Cerebellar cortex (tissue), 1 donor: ENCODE measurements at regions not wholly inside any gene's neighbourhood (a gene's known extent, or its start where the extent isn't known, plus 50 kb on each side); places are given as distances from the start of the nearest gene placed in this dataset.
A peak's percentile ranks its signal among the peaks of the same experiment; 100 is the strongest.
"Not testable (repeated sequence)": the region's sequence is repeated elsewhere in the genome, so short reads cannot be mapped to it uniquely, and the experiment has no call there.

Source experiments
- DNase-seq: peaks from one replicate; pipeline ENCODE4 v3.0.0-alpha.2; 2015; ENCODE audit warnings: low spot score

GRCh38 chr11:38721586-38722315 is 2123.7 kb upstream of the RAG2 start:
- DNase-seq: no peak

GRCh38 chr11:38718659-38719058 is 2120.6 kb upstream of the RAG2 start:
- no peak for DNase-seq

- no peak for DNase-seq
Observed at GRCh38 chr11:38718049-38718448, 2120.0 kb upstream of the RAG2 start.

- DNase-seq: no peak
Observed at GRCh38 chr11:38711110-38711509, 2113.1 kb upstream of the RAG2 start.

GRCh38 chr11:38710262-38710661 is 2112.2 kb upstream of the RAG2 start:
- no peak for DNase-seq

GRCh38 chr11:38700111-38700510 is 2102.1 kb upstream of the RAG2 start:
- DNase-seq: no peak

- no peak for DNase-seq
Observed at GRCh38 chr11:38693306-38693705, 2095.3 kb upstream of the RAG2 start.

- not testable (repeated sequence) for DNase-seq
Observed at GRCh38 chr11:38690211-38690610, 2092.2 kb upstream of the RAG2 start.

GRCh38 chr11:38687008-38687407 is 2089.0 kb upstream of the RAG2 start:
- no peak for DNase-seq

GRCh38 chr11:38683484-38683883 is 2085.4 kb upstream of the RAG2 start:
- no peak for DNase-seq

GRCh38 chr11:38680746-38681145 is 2082.7 kb upstream of the RAG2 start:
- no peak for DNase-seq

GRCh38 chr11:38680166-38680565 is 2082.1 kb upstream of the RAG2 start:
- DNase-seq: no peak

- DNase-seq: no peak
Observed at GRCh38 chr11:38672445-38672844, 2074.4 kb upstream of the RAG2 start.

- DNase-seq: no peak
Observed at GRCh38 chr11:38667359-38667758, 2069.3 kb upstream of the RAG2 start.

- no peak for DNase-seq
Observed at GRCh38 chr11:38648604-38649003, 2050.6 kb upstream of the RAG2 start.

GRCh38 chr11:38646382-38646781 is 2048.3 kb upstream of the RAG2 start:
- peak; percentile 4 for DNase-seq

GRCh38 chr11:38640854-38641253 is 2042.8 kb upstream of the RAG2 start:
- no peak for DNase-seq

GRCh38 chr11:38612701-38613100 is 2014.7 kb upstream of the RAG2 start:
- DNase-seq: no peak

- not testable (repeated sequence) for DNase-seq
Observed at GRCh38 chr11:38601371-38601770, 2003.3 kb upstream of the RAG2 start.

- no peak for DNase-seq
Observed at GRCh38 chr11:38598418-38598817, 2000.4 kb upstream of the RAG2 start.

GRCh38 chr11:38595359-38596016 is 1997.5 kb upstream of the RAG2 start:
- not testable (repeated sequence) for DNase-seq

- DNase-seq: no peak
Observed at GRCh38 chr11:38594895-38595294, 1996.9 kb upstream of the RAG2 start.

- DNase-seq: no peak
Observed at GRCh38 chr11:38593649-38594048, 1995.6 kb upstream of the RAG2 start.

- DNase-seq: no peak
Observed at GRCh38 chr11:38582756-38583155, 1984.7 kb upstream of the RAG2 start.
